ENCODE measurements at regions not wholly inside any gene's neighbourhood (a gene's known extent, or its start where the extent isn't known, plus 50 kb on each side); places are given as distances from the start of the nearest gene placed in this dataset.

GRCh38 chr12:30428098-30428497, 267.6 kb downstream of the IPO8 start:
- no peak for TF ChIP-seq CTCF (conservative IDR thresholded peaks at IDR 0.05; ENCODE audit: low read length)
- TF ChIP-seq EZH2phosphoT487 (IDR thresholded peaks at IDR 0.05; ENCODE audit: borderline replicate concordance) = no peak
- H3K4me1 ChIP-seq (ENCODE audit: insufficient read depth, low read length, poor library complexity, severe bottlenecking) = no peaks in the 10 kb centered on the region
- H3K79me2 ChIP-seq (ENCODE audit: insufficient read depth, low read length) = no peaks in the 10 kb centered on the region
- H3K27me3 ChIP-seq (ENCODE audit: insufficient read depth, low read length, poor library complexity, severe bottlenecking) = no peaks in the 10 kb centered on the region
- H3K4me2 ChIP-seq (ENCODE audit: low read depth, low read length, poor library complexity, severe bottlenecking) = no peak overlapping the region
- H3K9me2 ChIP-seq (replicated peaks; ENCODE audit: low read depth, low read length) = no peaks in the 10 kb centered on the region
- no peaks in the 10 kb centered on the region for H3F3A ChIP-seq (ENCODE audit: low read depth)
- no peaks in the 10 kb centered on the region for H3K9me3 ChIP-seq (ENCODE audit: insufficient read depth, low read depth, low read length)
- no peak overlapping the region for H2AFZ ChIP-seq (ENCODE audit: low read length)
- no peak overlapping the region for H3K4me3 ChIP-seq (ENCODE audit: low read length, poor library complexity, severe bottlenecking)
- H3K9ac ChIP-seq (ENCODE audit: low read depth, low read length, poor library complexity, severe bottlenecking) = no peak overlapping the region
- H3K36me3 ChIP-seq (ENCODE audit: insufficient read depth, low read length) = no peaks in the 10 kb centered on the region
- no peaks in the 10 kb centered on the region for H4K20me1 ChIP-seq (ENCODE audit: insufficient read depth, low read length, poor library complexity, severe bottlenecking)

GRCh38 chr12:30427555-30427954, 268.1 kb downstream of the IPO8 start:
- no peaks in the 10 kb centered on the region for H4K20me1 ChIP-seq (ENCODE audit: insufficient read depth, low read length, poor library complexity, severe bottlenecking)
- no peaks in the 10 kb centered on the region for H3K79me2 ChIP-seq (ENCODE audit: insufficient read depth, low read length)
- H3K36me3 ChIP-seq (ENCODE audit: insufficient read depth, low read length) = no peaks in the 10 kb centered on the region
- H3K9me3 ChIP-seq (ENCODE audit: insufficient read depth, low read depth, low read length) = no peaks in the 10 kb centered on the region
- no peak overlapping the region for H3K4me3 ChIP-seq (ENCODE audit: low read length, poor library complexity, severe bottlenecking)
- H3K4me1 ChIP-seq (ENCODE audit: insufficient read depth, low read length, poor library complexity, severe bottlenecking) = no peaks in the 10 kb centered on the region
- H3K9ac ChIP-seq (ENCODE audit: low read depth, low read length, poor library complexity, severe bottlenecking) = no peak overlapping the region
- H3F3A ChIP-seq (ENCODE audit: low read depth) = no peaks in the 10 kb centered on the region
- no peaks in the 10 kb centered on the region for H3K27me3 ChIP-seq (ENCODE audit: insufficient read depth, low read length, poor library complexity, severe bottlenecking)
- no peak for TF ChIP-seq CTCF (conservative IDR thresholded peaks at IDR 0.05; ENCODE audit: low read length)
- TF ChIP-seq EZH2phosphoT487 (IDR thresholded peaks at IDR 0.05; ENCODE audit: borderline replicate concordance) = no peak
- H2AFZ ChIP-seq (ENCODE audit: low read length) = no peak overlapping the region
- no peak overlapping the region for H3K4me2 ChIP-seq (ENCODE audit: low read depth, low read length, poor library complexity, severe bottlenecking)
- no peaks in the 10 kb centered on the region for H3K9me2 ChIP-seq (replicated peaks; ENCODE audit: low read depth, low read length)

GRCh38 chr12:30425445-30425844, 270.2 kb downstream of the IPO8 start:
- H4K20me1 ChIP-seq (ENCODE audit: insufficient read depth, low read length, poor library complexity, severe bottlenecking) = no peaks in the 10 kb centered on the region
- no peaks in the 10 kb centered on the region for H3K36me3 ChIP-seq (ENCODE audit: insufficient read depth, low read length)
- no peaks in the 10 kb centered on the region for H3K9me3 ChIP-seq (ENCODE audit: insufficient read depth, low read depth, low read length)
- no peak overlapping the region for H2AFZ ChIP-seq (ENCODE audit: low read length)
- no peak for TF ChIP-seq CTCF (conservative IDR thresholded peaks at IDR 0.05; ENCODE audit: low read length)
- no peak for TF ChIP-seq EZH2phosphoT487 (IDR thresholded peaks at IDR 0.05; ENCODE audit: borderline replicate concordance)
- H3K4me2 ChIP-seq (ENCODE audit: low read depth, low read length, poor library complexity, severe bottlenecking) = no peak overlapping the region
- no peaks in the 10 kb centered on the region for H3F3A ChIP-seq (ENCODE audit: low read depth)
- no peaks in the 10 kb centered on the region for H3K9me2 ChIP-seq (replicated peaks; ENCODE audit: low read depth, low read length)
- H3K27me3 ChIP-seq (ENCODE audit: insufficient read depth, low read length, poor library complexity, severe bottlenecking) = no peaks in the 10 kb centered on the region
- no peak overlapping the region for H3K4me3 ChIP-seq (ENCODE audit: low read length, poor library complexity, severe bottlenecking)
- H3K79me2 ChIP-seq (ENCODE audit: insufficient read depth, low read length) = no peaks in the 10 kb centered on the region
- no peak overlapping the region for H3K9ac ChIP-seq (ENCODE audit: low read depth, low read length, poor library complexity, severe bottlenecking)
- no peaks in the 10 kb centered on the region for H3K4me1 ChIP-seq (ENCODE audit: insufficient read depth, low read length, poor library complexity, severe bottlenecking)

Data from Loucy (cell line).